ENCODE measurements at regions not wholly inside any gene's neighbourhood (a gene's known extent, or its start where the extent isn't known, plus 50 kb on each side); places are given as distances from the start of the nearest gene placed in this dataset.

GRCh38 chr12:125645724-125646123 lies 580.5 kb downstream of the AACS start:
- Histone ChIP-seq H3K4me2 (ENCODE audit: low read length) (no peak overlapping the region), H3K27ac (ENCODE audit: low read length) (no peak overlapping the region), H3F3A (ENCODE audit: insufficient read depth, low read length, poor library complexity, severe bottlenecking) (no peaks in the 10 kb centered on the region), H3K79me2 (replicated peaks; ENCODE audit: insufficient read depth, low read length) (no peaks in the 10 kb centered on the region), H3K9me2 (ENCODE audit: insufficient read depth, low read length) (no peaks in the 10 kb centered on the region), H3K27me3 (ENCODE audit: insufficient read depth, low read depth, low read length) (no peaks in the 10 kb centered on the region), H3K36me3 (ENCODE audit: insufficient read depth, low read length) (no peaks in the 10 kb centered on the region), H3K9ac (ENCODE audit: low read length) (no peak overlapping the region), H3K4me3 (ENCODE audit: low read length) (no peak overlapping the region), H2AFZ (ENCODE audit: low read depth, low read length) (no peak overlapping the region), H4K20me1 (ENCODE audit: insufficient read depth) (no peaks in the 10 kb centered on the region), H3K9me3 (ENCODE audit: low read length) (no peaks in the 10 kb centered on the region)
- TF ChIP-seq SMC3 (conservative IDR thresholded peaks at IDR 0.05; ENCODE audit: poor library complexity) (no peak), RAD21 (conservative IDR thresholded peaks at IDR 0.05) (no peak), MXI1 (conservative IDR thresholded peaks at IDR 0.05; ENCODE audit: poor library complexity, severe bottlenecking) (no peak), POLR2AphosphoS5 (IDR thresholded peaks at IDR 0.05) (no peak), EP300 (conservative IDR thresholded peaks at IDR 0.05; ENCODE audit: poor library complexity, severe bottlenecking) (no peak), EZH2 (IDR thresholded peaks at IDR 0.05; ENCODE audit: borderline replicate concordance, insufficient read depth, low read length, poor library complexity, severe bottlenecking) (no peak)
- TF ChIP-seq, protein P1, sequence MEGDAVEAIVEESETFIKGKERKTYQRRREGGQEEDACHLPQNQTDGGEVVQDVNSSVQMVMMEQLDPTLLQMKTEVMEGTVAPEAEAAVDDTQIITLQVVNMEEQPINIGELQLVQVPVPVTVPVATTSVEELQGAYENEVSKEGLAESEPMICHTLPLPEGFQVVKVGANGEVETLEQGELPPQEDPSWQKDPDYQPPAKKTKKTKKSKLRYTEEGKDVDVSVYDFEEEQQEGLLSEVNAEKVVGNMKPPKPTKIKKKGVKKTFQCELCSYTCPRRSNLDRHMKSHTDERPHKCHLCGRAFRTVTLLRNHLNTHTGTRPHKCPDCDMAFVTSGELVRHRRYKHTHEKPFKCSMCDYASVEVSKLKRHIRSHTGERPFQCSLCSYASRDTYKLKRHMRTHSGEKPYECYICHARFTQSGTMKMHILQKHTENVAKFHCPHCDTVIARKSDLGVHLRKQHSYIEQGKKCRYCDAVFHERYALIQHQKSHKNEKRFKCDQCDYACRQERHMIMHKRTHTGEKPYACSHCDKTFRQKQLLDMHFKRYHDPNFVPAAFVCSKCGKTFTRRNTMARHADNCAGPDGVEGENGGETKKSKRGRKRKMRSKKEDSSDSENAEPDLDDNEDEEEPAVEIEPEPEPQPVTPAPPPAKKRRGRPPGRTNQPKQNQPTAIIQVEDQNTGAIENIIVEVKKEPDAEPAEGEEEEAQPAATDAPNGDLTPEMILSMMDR (IDR thresholded peaks at IDR 0.05; ENCODE audit: poor library complexity, severe bottlenecking) = no peak
- TF ChIP-seq, protein P2, sequence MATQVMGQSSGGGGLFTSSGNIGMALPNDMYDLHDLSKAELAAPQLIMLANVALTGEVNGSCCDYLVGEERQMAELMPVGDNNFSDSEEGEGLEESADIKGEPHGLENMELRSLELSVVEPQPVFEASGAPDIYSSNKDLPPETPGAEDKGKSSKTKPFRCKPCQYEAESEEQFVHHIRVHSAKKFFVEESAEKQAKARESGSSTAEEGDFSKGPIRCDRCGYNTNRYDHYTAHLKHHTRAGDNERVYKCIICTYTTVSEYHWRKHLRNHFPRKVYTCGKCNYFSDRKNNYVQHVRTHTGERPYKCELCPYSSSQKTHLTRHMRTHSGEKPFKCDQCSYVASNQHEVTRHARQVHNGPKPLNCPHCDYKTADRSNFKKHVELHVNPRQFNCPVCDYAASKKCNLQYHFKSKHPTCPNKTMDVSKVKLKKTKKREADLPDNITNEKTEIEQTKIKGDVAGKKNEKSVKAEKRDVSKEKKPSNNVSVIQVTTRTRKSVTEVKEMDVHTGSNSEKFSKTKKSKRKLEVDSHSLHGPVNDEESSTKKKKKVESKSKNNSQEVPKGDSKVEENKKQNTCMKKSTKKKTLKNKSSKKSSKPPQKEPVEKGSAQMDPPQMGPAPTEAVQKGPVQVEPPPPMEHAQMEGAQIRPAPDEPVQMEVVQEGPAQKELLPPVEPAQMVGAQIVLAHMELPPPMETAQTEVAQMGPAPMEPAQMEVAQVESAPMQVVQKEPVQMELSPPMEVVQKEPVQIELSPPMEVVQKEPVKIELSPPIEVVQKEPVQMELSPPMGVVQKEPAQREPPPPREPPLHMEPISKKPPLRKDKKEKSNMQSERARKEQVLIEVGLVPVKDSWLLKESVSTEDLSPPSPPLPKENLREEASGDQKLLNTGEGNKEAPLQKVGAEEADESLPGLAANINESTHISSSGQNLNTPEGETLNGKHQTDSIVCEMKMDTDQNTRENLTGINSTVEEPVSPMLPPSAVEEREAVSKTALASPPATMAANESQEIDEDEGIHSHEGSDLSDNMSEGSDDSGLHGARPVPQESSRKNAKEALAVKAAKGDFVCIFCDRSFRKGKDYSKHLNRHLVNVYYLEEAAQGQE (IDR thresholded peaks at IDR 0.05; ENCODE audit: borderline replicate concordance) = no peak

DNA sequence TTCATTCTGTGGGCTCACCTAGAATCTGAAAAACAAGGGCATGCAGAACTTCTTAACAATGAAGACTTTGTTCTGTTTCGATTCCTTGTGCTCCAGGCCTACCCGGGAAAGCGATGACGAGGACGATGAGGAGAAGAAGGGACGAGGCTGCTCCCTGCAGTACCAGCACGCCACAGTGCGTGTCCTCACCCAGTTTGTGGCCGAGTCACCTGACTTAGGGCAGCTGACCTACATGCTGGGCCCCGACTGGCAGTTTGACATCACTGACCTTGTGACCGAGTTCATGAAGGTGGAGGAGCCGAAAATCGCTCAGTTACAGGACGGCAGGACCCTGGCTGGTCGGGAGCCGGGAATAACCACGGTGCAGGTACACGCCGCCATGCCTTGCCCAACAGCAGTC lies 585.4 kb downstream of the AACS start:
- Histone ChIP-seq H4K20me1 (ENCODE audit: insufficient read depth) (no peaks in the 10 kb centered on the region), H3F3A (ENCODE audit: insufficient read depth, low read length, poor library complexity, severe bottlenecking) (no peaks in the 10 kb centered on the region), H3K9me2 (ENCODE audit: insufficient read depth, low read length) (no peaks in the 10 kb centered on the region), H3K4me2 (ENCODE audit: low read length) (no peak overlapping the region), H3K9ac (ENCODE audit: low read length) (no peak overlapping the region), H3K27ac (ENCODE audit: low read length) (no peak overlapping the region), H3K79me2 (replicated peaks; ENCODE audit: insufficient read depth, low read length) (no peaks in the 10 kb centered on the region), H2AFZ (ENCODE audit: low read depth, low read length) (no peak overlapping the region), H3K36me3 (ENCODE audit: insufficient read depth, low read length) (no peaks in the 10 kb centered on the region), H3K27me3 (ENCODE audit: insufficient read depth, low read depth, low read length) (no peaks in the 10 kb centered on the region), H3K9me3 (ENCODE audit: low read length) (no peaks in the 10 kb centered on the region), H3K4me3 (ENCODE audit: low read length) (no peak overlapping the region)
- TF ChIP-seq SMC3 (conservative IDR thresholded peaks at IDR 0.05; ENCODE audit: poor library complexity) (no peak), MXI1 (conservative IDR thresholded peaks at IDR 0.05; ENCODE audit: poor library complexity, severe bottlenecking) (no peak), EZH2 (IDR thresholded peaks at IDR 0.05; ENCODE audit: borderline replicate concordance, insufficient read depth, low read length, poor library complexity, severe bottlenecking) (no peak), EP300 (conservative IDR thresholded peaks at IDR 0.05; ENCODE audit: poor library complexity, severe bottlenecking) (no peak), TAF1 (IDR thresholded peaks at IDR 0.05; ENCODE audit: low read depth) (no peak), POLR2AphosphoS5 (IDR thresholded peaks at IDR 0.05) (no peak), RAD21 (conservative IDR thresholded peaks at IDR 0.05) (no peak)
- TF ChIP-seq, protein P1 (IDR thresholded peaks at IDR 0.05; ENCODE audit: poor library complexity, severe bottlenecking) = no peak
- TF ChIP-seq, protein P2 (IDR thresholded peaks at IDR 0.05; ENCODE audit: borderline replicate concordance) = no peak
